GM21515 (cell line): ENCODE measurements at regions not wholly inside any gene's neighbourhood (a gene's known extent, or its start where the extent isn't known, plus 50 kb on each side); places are given as distances from the start of the nearest gene placed in this dataset.

Experiments
- ATAC-seq: cut with Tn5 transposase; IDR thresholded peaks from one replicate; pipeline ENCODE4 v1.9.1; 2021; ENCODE audit not compliant: unreplicated experiment

DNA sequence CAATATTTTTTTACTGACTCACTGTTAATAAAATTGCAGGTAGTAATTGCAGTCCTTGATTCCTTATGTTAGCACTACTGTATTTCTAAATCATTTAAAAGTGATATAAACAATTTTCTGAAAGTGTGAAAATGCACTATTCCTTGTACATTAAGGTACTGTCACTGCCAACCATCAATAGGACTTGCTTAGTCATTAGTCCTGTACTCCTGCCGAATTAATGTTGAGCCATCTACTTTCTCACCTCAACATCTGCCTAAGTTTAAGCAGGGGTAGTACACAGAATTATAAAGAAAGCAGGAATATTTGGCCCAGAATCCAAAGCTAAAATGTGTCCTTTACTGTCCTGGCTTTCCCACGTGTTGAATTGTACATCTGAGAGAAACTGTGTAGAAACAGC, 87.0 kb upstream of the TRPC3 start:
- no peak for ATAC-seq

- ATAC-seq = no peak
Observed at GRCh38 chr4:122034619-122035018, 82.8 kb upstream of the TRPC3 start.

GRCh38 chr4:122027203-122027602, 75.3 kb upstream of the TRPC3 start:
- ATAC-seq = no peak

DNA sequence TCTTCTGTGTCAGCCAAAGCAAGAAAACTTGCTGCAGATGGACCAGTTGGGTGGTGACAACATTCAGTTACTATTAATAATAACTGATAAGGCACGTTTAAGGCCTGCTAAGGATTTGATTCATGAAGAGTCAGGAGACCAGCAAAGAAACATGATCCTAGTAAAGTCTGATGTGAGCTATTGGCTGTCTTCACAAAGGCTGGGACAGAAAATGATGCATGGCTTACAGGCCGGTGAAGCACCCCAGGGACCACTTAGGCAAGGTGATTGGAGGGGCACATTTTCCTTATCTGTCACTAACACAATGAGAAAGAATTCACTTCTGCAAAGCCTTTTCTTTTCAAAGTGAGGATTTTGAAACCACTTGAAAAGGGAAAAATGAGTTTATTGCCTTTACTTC, 65.4 kb upstream of the TRPC3 start:
- no peak for ATAC-seq

DNA sequence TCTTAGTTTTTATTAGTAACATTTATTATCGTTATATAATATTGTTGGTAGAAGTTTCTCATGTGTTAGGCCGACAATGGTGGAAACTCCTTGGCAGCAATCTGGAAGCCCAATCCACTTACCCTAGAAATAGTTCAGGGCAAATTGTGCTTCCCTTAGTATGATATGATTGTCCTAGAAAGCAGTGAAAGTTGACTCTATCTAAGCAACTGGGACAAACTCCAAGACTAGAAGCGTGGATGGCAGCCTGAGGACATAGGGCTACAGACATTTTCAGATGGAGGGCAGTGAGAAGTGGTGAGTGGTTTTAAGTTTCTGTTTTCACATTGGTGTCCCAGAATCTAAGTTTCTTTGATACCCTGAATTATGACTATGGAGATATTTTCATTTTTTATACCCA, 63.3 kb upstream of the TRPC3 start:
- no peak for ATAC-seq

DNA sequence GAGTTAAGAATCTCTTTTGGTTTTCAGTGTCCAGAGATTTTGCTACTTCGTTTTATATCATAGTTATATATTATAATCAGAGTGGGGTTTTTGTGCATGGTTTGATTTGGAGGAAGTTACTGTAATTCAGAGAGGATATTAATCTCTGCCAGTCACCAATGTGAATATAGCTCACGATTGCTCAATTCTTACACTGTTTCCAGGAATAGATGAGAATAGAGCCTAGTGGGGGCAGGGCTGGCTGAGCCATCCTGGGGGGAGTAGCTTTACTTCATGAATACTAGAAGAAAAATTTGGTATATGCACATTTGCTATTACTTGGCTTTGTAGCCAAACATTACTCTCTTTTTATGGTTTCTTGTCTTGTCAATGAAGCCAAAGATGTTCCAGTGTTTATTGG, 60.9 kb upstream of the TRPC3 start:
- no peak for ATAC-seq

- no peak for ATAC-seq
Observed at GRCh38 chr4:122010610-122011009, 58.8 kb upstream of the TRPC3 start.

DNA sequence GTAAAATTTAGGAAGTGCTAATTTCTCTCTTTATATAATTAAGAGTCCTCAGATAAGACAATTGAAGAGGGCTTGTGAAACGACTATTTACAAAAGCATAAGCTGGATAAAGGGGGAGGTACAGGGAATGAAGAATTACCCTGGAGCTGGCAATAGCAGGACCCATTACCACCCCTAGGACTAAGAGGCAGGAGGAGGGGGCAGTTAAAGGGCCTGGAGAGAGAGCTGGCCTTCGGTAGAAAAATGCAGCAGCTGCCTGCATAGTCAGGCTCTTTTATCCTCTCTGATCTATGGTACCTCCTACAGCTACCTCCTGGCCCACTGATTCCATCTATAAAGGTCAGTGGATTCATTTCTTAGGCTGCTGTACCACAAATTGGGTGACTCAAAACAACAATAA, 57.7 kb upstream of the TRPC3 start:
- ATAC-seq = no peak

DNA sequence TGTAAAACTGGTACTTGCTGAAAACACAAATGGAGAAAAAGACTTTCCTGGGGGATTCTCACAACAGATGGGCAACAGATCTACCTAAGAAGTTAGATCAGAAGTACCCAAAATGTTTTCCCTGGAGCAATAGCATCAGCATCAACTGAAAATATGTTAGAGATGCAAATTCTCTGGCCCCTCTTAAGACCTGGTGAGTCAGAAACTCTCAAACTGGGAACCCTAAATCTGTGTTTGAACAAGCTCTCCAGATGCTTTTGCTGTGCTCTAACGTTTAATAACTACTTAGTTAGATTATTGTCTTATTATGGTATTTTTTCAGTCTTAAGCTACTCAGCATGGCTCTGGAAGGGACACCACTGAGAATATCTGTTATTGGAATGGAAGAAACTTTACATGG, 55.2 kb upstream of the TRPC3 start:
- ATAC-seq = no peak

- no peak for ATAC-seq
Observed at GRCh38 chr4:122005064-122005755, 53.4 kb upstream of the TRPC3 start.

GRCh38 chr4:122003335-122003734, 51.5 kb upstream of the TRPC3 start:
- ATAC-seq = peak; percentile 94
